HEK293 (cell line): ENCODE measurements at regions not wholly inside any gene's neighbourhood (a gene's known extent, or its start where the extent isn't known, plus 50 kb on each side); places are given as distances from the start of the nearest gene placed in this dataset.

ENCODE experiments used
- CTCF ChIA-PET: fragments of 350-600 bp; formaldehyde crosslinking; extraction: SDS; loops from one replicate; lab custom pipeline; 2021; ENCODE audit warnings: antibody characterized with exemption; lab: Yijun Ruan, JAX
- POLR2A ChIA-PET: fragments of 300-600 bp; formaldehyde crosslinking; extraction: SDS; loops from one replicate; lab custom pipeline; 2020; ENCODE audit warnings: antibody characterized with exemption, inconsistent platforms; lab: Yijun Ruan, JAX
- H3K27ac ChIP-seq: fragments of 200-500 bp; sonication (Bioruptor generic); 2 replicates; pipeline ENCODE4 v1.5.1; 2014; ENCODE audit warnings: low read depth, low read length, control low read depth, inconsistent platforms; ENCODE audit errors: extremely low read depth
- H3K36me3 ChIP-seq, 2 experiments: fragments of 200-500 bp in 1 of 2; sonication (Bioruptor generic) in 1 of 2; 1 replicate in 1 of 2; 2 replicates in 1 of 2; pipeline ENCODE4 v1.5.1; 2014 to 2017; ENCODE audit warnings: inconsistent platforms in 2 of 2, low read length in 2 of 2; ENCODE audit not compliant: control insufficient read depth in 2 of 2, insufficient read depth in 1 of 2
- H3K4me1 ChIP-seq: fragments of 200-500 bp; sonication (Bioruptor generic); 2 replicates; pipeline ENCODE4 v1.5.1; 2014; ENCODE audit warnings: mild to moderate bottlenecking, low read length, inconsistent platforms; ENCODE audit not compliant: control insufficient read depth, insufficient read depth
- H3K4me3 ChIP-seq: 2 replicates; pipeline ENCODE4 v1.5.1; 2011; ENCODE audit warnings: low read depth, mild to moderate bottlenecking, control low read depth, low read length, moderate library complexity
- H3K9me3 ChIP-seq: fragments of 200-500 bp; sonication (Bioruptor generic); 2 replicates; pipeline ENCODE4 v1.5.1; 2014; ENCODE audit warnings: low read depth, low read length, inconsistent platforms; ENCODE audit not compliant: control insufficient read depth, insufficient read depth
- AEBP2 ChIP-seq: fragments of 450-650 bp; formaldehyde crosslinking; IDR thresholded peaks from 2 replicates; pipeline ENCODE4 v1.5.1; 2016; ENCODE audit warnings: missing biosample characterization, missing genetic modification characterization, borderline replicate concordance
- HOXA7 ChIP-seq: sonication (generic); formaldehyde crosslinking; IDR thresholded peaks from 2 replicates; pipeline ENCODE4 v1.8.1; 2022; ENCODE audit warnings: missing genetic modification reagents, borderline replicate concordance
- MYNN ChIP-seq: fragments of 450-650 bp; formaldehyde crosslinking; IDR thresholded peaks from 2 replicates; pipeline ENCODE4 v1.5.1; 2016; ENCODE audit warnings: missing biosample characterization, missing genetic modification characterization, borderline replicate concordance
- SCRT1 ChIP-seq: fragments of 450-650 bp; formaldehyde crosslinking; IDR thresholded peaks from 2 replicates; pipeline ENCODE4 v1.5.1; 2016; ENCODE audit warnings: missing biosample characterization, missing genetic modification characterization, borderline replicate concordance
- ZBTB6 ChIP-seq: fragments of 450-650 bp; formaldehyde crosslinking; IDR thresholded peaks from 2 replicates; pipeline ENCODE4 v1.5.1; 2017; ENCODE audit warnings: missing biosample characterization, missing genetic modification characterization
- ZFHX2 ChIP-seq: fragments of 450-650 bp; formaldehyde crosslinking; conservative IDR thresholded peaks from 2 replicates; pipeline ENCODE4 v1.5.1; 2016; ENCODE audit warnings: missing biosample characterization, missing genetic modification characterization
- ZNF16 ChIP-seq: fragments of 450-650 bp; formaldehyde crosslinking; IDR thresholded peaks from 2 replicates; pipeline ENCODE4 v1.5.1; 2016; ENCODE audit warnings: low read depth, missing biosample characterization, missing genetic modification characterization
- ZNF2 ChIP-seq: fragments of 450-650 bp; formaldehyde crosslinking; IDR thresholded peaks from 2 replicates; pipeline ENCODE4 v1.5.1; 2016; ENCODE audit warnings: missing biosample characterization, missing genetic modification characterization
- ZNF214 ChIP-seq: fragments of 450-650 bp; formaldehyde crosslinking; IDR thresholded peaks from 2 replicates; pipeline ENCODE4 v1.5.1; 2017; ENCODE audit warnings: missing biosample characterization, mild to moderate bottlenecking, missing genetic modification characterization, borderline replicate concordance
- ZNF324 ChIP-seq: fragments of 450-650 bp; formaldehyde crosslinking; IDR thresholded peaks from 2 replicates; pipeline ENCODE4 v1.5.1; 2016; ENCODE audit warnings: missing biosample characterization, missing genetic modification characterization
- ZNF513 ChIP-seq: fragments of 450-650 bp; IDR thresholded peaks from 2 replicates; pipeline ENCODE4 v1.5.1; 2018; ENCODE audit warnings: missing biosample characterization, missing genetic modification characterization
- ZNF585B ChIP-seq: fragments of 450-650 bp; formaldehyde crosslinking; IDR thresholded peaks from 2 replicates; pipeline ENCODE4 v1.5.1; 2016; ENCODE audit warnings: missing biosample characterization, missing genetic modification characterization
- ZNF645 ChIP-seq: fragments of 450-650 bp; formaldehyde crosslinking; IDR thresholded peaks from 2 replicates; pipeline ENCODE4; 2016; ENCODE audit warnings: missing biosample characterization, missing genetic modification characterization
- ZNF701 ChIP-seq: fragments of 450-650 bp; formaldehyde crosslinking; IDR thresholded peaks from 2 replicates; pipeline ENCODE4 v1.5.1; 2016; ENCODE audit warnings: missing biosample characterization, missing genetic modification characterization
- ZNF704 ChIP-seq: fragments of 450-650 bp; formaldehyde crosslinking; IDR thresholded peaks from 2 replicates; pipeline ENCODE4 v1.5.1; 2016; ENCODE audit warnings: missing biosample characterization, missing genetic modification characterization
- ZNF707 ChIP-seq: fragments of 450-650 bp; formaldehyde crosslinking; IDR thresholded peaks from 2 replicates; pipeline ENCODE4 v1.5.1; 2016; ENCODE audit warnings: missing biosample characterization, missing genetic modification characterization
- ZSCAN5A ChIP-seq: fragments of 450-650 bp; formaldehyde crosslinking; IDR thresholded peaks from 2 replicates; pipeline ENCODE4 v1.5.1; 2016; ENCODE audit warnings: missing biosample characterization, missing genetic modification characterization

GRCh38 chr13:39253774-39254173 is 215.5 kb downstream of the NHLRC3 start:
- no peak overlapping the region for H3K4me3 ChIP-seq
- no peak overlapping the region for H3K27ac ChIP-seq
- H3K36me3 ChIP-seq, result no peaks in the 10 kb centered on the region
- H3K4me1 ChIP-seq, result no peaks in the 10 kb centered on the region
- H3K9me3 ChIP-seq, result no peaks in the 10 kb centered on the region
- ChIA-PET CTCF (interaction anchor here (0.7 to 1.0 kb wide), 2 partner anchors 11 to 109 kb away, joined by 3 read pairs; no protein-coding TSS in a partner anchor), POLR2A (no interaction called here)
- TF ChIP-seq ZNF707 (tag by site-specific recombination), result no peak
- TF ChIP-seq ZNF2, result no peak
- no peak for TF ChIP-seq MYNN
- TF ChIP-seq ZNF585B (tag by site-specific recombination), result no peak
- TF ChIP-seq SCRT1, result no peak
- TF ChIP-seq ZFHX2 (tag by site-specific recombination), result no peak
- no peak for TF ChIP-seq ZSCAN5A

GRCh38 chr13:39254601-39255000 is 216.3 kb downstream of the NHLRC3 start:
- Histone ChIP-seq H3K4me3 (no peak overlapping the region), H3K36me3 (no peaks in the 10 kb centered on the region), H3K9me3 (no peaks in the 10 kb centered on the region), H3K27ac (no peak overlapping the region)
- ChIA-PET POLR2A (no interaction called here), CTCF (no interaction called here)
- no peak for TF ChIP-seq MYNN
- no peak for TF ChIP-seq ZNF645 (tag by site-specific recombination)
- TF ChIP-seq ZNF513 (tag by site-specific recombination), result no peak
- no peak for TF ChIP-seq AEBP2
- TF ChIP-seq ZBTB6 (tag by site-specific recombination), result no peak
- TF ChIP-seq ZNF16 (tag by site-specific recombination), result no peak
- TF ChIP-seq ZNF701 (tag by site-specific recombination), result no peak
- no peak for TF ChIP-seq ZNF324 (tag by site-specific recombination)
- no peak for TF ChIP-seq HOXA7 (CRISPR knock-in tag)
- no peak for TF ChIP-seq ZNF704
- no peak for TF ChIP-seq ZNF214
- TF ChIP-seq, all 188 proteins: peak for 0
- no peaks in the 10 kb centered on the region for H3K4me1 ChIP-seq
